Duodenal mucosa (tissue), 2 donors: ENCODE measurements at regions not wholly inside any gene's neighbourhood (a gene's known extent, or its start where the extent isn't known, plus 50 kb on each side); places are given as distances from the start of the nearest gene placed in this dataset.

Source experiments
- H3K27ac ChIP-seq: one replicate; pipeline ENCODE4 v1.7.0; 2013; ENCODE audit warnings: low read depth, low read length
- H3K27me3 ChIP-seq, 2 donors: one replicate each; pipeline ENCODE4 v1.7.0; 2013; ENCODE audit warnings: low read length in 2 of 2, control low read depth in 1 of 2; ENCODE audit not compliant: insufficient read depth in 2 of 2, control insufficient read depth in 1 of 2
- H3K36me3 ChIP-seq, 2 donors: one replicate each; pipeline ENCODE4 v1.7.0; 2013; ENCODE audit warnings: low read length in 2 of 2, control low read depth in 1 of 2; ENCODE audit not compliant: insufficient read depth in 2 of 2, control insufficient read depth in 1 of 2
- H3K4me1 ChIP-seq, 2 donors: one replicate each; pipeline ENCODE4 v1.7.0; 2013; ENCODE audit warnings: low read length in 2 of 2, control low read depth in 1 of 2; ENCODE audit not compliant: insufficient read depth in 2 of 2, control insufficient read depth in 1 of 2
- H3K4me3 ChIP-seq, 2 donors: one replicate each; pipeline ENCODE4 v1.7.0; 2013; ENCODE audit warnings: low read length in 2 of 2, low read depth in 1 of 2
- H3K9ac ChIP-seq, 2 donors: one replicate each; pipeline ENCODE4 v1.7.0; 2013; ENCODE audit warnings: low read length in 2 of 2, low read depth in 1 of 2
- H3K9me3 ChIP-seq, 2 donors: one replicate each; pipeline ENCODE4 v1.7.0; 2013; ENCODE audit warnings: low read length in 2 of 2, control low read depth in 1 of 2; ENCODE audit not compliant: control insufficient read depth in 1 of 2

GRCh38 chr9:126108240-126108639, 218.4 kb upstream of the MVB12B start:
- Histone ChIP-seq H3K4me3 (no peak overlapping the region), H3K9ac (no peak overlapping the region), H3K36me3 (no peaks in the 10 kb centered on the region), H3K9me3 (no peaks in the 10 kb centered on the region), H3K27ac (no peak overlapping the region), H3K4me1 (no peaks in the 10 kb centered on the region), H3K27me3 (peaks cover 3 to 6% of the 10 kb centered on the region in 2 donors)

GRCh38 chr9:126109575-126109974, 217.1 kb upstream of the MVB12B start:
- no peak overlapping the region for H3K9ac ChIP-seq
- H3K9me3 ChIP-seq = no peaks in the 10 kb centered on the region
- no peak overlapping the region for H3K27ac ChIP-seq
- no peaks in the 10 kb centered on the region for H3K36me3 ChIP-seq
- no peaks in the 10 kb centered on the region for H3K4me1 ChIP-seq
- H3K4me3 ChIP-seq = no peak overlapping the region
- H3K27me3 ChIP-seq = peaks cover 3 to 13% of the 10 kb centered on the region in 2 donors

- Histone ChIP-seq H3K36me3 (no peaks in the 10 kb centered on the region), H3K9ac (no peak overlapping the region), H3K27me3 (peaks cover 3 to 13% of the 10 kb centered on the region in 2 donors), H3K27ac (no peak overlapping the region), H3K4me3 (no peak overlapping the region), H3K9me3 (no peaks in the 10 kb centered on the region), H3K4me1 (no peaks in the 10 kb centered on the region)
Observed at GRCh38 chr9:126111556-126111955, 215.1 kb upstream of the MVB12B start.

- Histone ChIP-seq H3K9ac (no peak overlapping the region), H3K36me3 (no peaks in the 10 kb centered on the region), H3K4me1 (no peaks in the 10 kb centered on the region), H3K9me3 (no peaks in the 10 kb centered on the region), H3K27ac (no peak overlapping the region), H3K27me3 (peaks cover 0 to 13% of the 10 kb centered on the region in 2 donors), H3K4me3 (no peak overlapping the region)
Observed at GRCh38 chr9:126112135-126112720, 214.4 kb upstream of the MVB12B start.

- Histone ChIP-seq H3K27me3 (peaks cover 0 to 13% of the 10 kb centered on the region in 2 donors), H3K4me1 (no peaks in the 10 kb centered on the region), H3K9ac (no peak overlapping the region), H3K4me3 (no peak overlapping the region), H3K9me3 (no peaks in the 10 kb centered on the region), H3K36me3 (no peaks in the 10 kb centered on the region), H3K27ac (no peak overlapping the region)
Observed at GRCh38 chr9:126113176-126113575, 213.5 kb upstream of the MVB12B start.

- H3K4me3 ChIP-seq = no peak overlapping the region
- H3K4me1 ChIP-seq = no peaks in the 10 kb centered on the region
- H3K9me3 ChIP-seq = no peaks in the 10 kb centered on the region
- H3K27ac ChIP-seq = no peak overlapping the region
- H3K9ac ChIP-seq = no peak overlapping the region
- no peaks in the 10 kb centered on the region for H3K36me3 ChIP-seq
- peaks cover 0 to 11% of the 10 kb centered on the region in 2 donors for H3K27me3 ChIP-seq
Observed at GRCh38 chr9:126113756-126114408, 212.7 kb upstream of the MVB12B start.

GRCh38 chr9:126114409-126114760, 212.2 kb upstream of the MVB12B start:
- H3K9me3 ChIP-seq = no peaks in the 10 kb centered on the region
- no peak overlapping the region for H3K27ac ChIP-seq
- no peak overlapping the region for H3K9ac ChIP-seq
- no peak overlapping the region for H3K4me3 ChIP-seq
- H3K4me1 ChIP-seq = no peaks in the 10 kb centered on the region
- H3K27me3 ChIP-seq = peaks cover 0 to 7% of the 10 kb centered on the region in 2 donors
- H3K36me3 ChIP-seq = no peaks in the 10 kb centered on the region

GRCh38 chr9:126114850-126115460, 211.7 kb upstream of the MVB12B start:
- Histone ChIP-seq H3K4me3 (no peak overlapping the region), H3K36me3 (no peaks in the 10 kb centered on the region), H3K9ac (no peak overlapping the region), H3K9me3 (no peaks in the 10 kb centered on the region), H3K27ac (no peak overlapping the region), H3K27me3 (peaks cover 0 to 7% of the 10 kb centered on the region in 2 donors), H3K4me1 (no peaks in the 10 kb centered on the region)

- H3K4me3 ChIP-seq = no peak overlapping the region
- H3K27ac ChIP-seq = no peak overlapping the region
- no peaks in the 10 kb centered on the region for H3K9me3 ChIP-seq
- H3K36me3 ChIP-seq = no peaks in the 10 kb centered on the region
- no peaks in the 10 kb centered on the region for H3K4me1 ChIP-seq
- no peak overlapping the region for H3K9ac ChIP-seq
- peaks cover 0 to 7% of the 10 kb centered on the region in 2 donors for H3K27me3 ChIP-seq
Observed at GRCh38 chr9:126116351-126117157, 210.1 kb upstream of the MVB12B start.

- Histone ChIP-seq H3K27me3 (peaks cover 0 to 7% of the 10 kb centered on the region in 2 donors), H3K9ac (no peak overlapping the region)
Observed at GRCh38 chr9:126117158-126117425, 209.5 kb upstream of the MVB12B start.

More at GRCh38 chr9:126117158-126117425, 209.5 kb upstream of the MVB12B start:
- H3K4me3 ChIP-seq = no peak overlapping the region
- H3K36me3 ChIP-seq = no peaks in the 10 kb centered on the region
- H3K4me1 ChIP-seq = no peaks in the 10 kb centered on the region
- H3K27ac ChIP-seq = no peak overlapping the region
- no peaks in the 10 kb centered on the region for H3K9me3 ChIP-seq
